ENCODE measurements at regions not wholly inside any gene's neighbourhood (a gene's known extent, or its start where the extent isn't known, plus 50 kb on each side); places are given as distances from the start of the nearest gene placed in this dataset.

GRCh38 chr1:30418061-30418938, 305.1 kb downstream of the MATN1 start:
- TF ChIP-seq GATA3 (IDR thresholded peaks at IDR 0.05; ENCODE audit: low read depth, low read length) (no peak), GATA2 (IDR thresholded peaks at IDR 0.05; ENCODE audit: low read depth, low read length) (no peak)

All from SH-SY5Y (cell line).